Neural progenitor cell (in vitro differentiated cells): ENCODE measurements at regions not wholly inside any gene's neighbourhood (a gene's known extent, or its start where the extent isn't known, plus 50 kb on each side); places are given as distances from the start of the nearest gene placed in this dataset.

ENCODE experiments used
- DNase-seq: peaks from one replicate; pipeline ENCODE4 v3.0.0-alpha.2; 2016; ENCODE audit warnings: low spot score
- H2AFZ ChIP-seq: fragments of 200-600 bp; sonication (generic); replicated peaks from 2 replicates; pipeline ENCODE4 v1.6.1; 2016; ENCODE audit warnings: antibody characterized with exemption
- H3F3A ChIP-seq: fragments of 200-600 bp; sonication (generic); 2 replicates; pipeline ENCODE4 v1.6.1; 2016; ENCODE audit warnings: antibody characterized with exemption, low read depth
- H3K27ac ChIP-seq: fragments of 200-600 bp; sonication (generic); 2 replicates; pipeline ENCODE4 v1.5.1; 2016; ENCODE audit warnings: mild to moderate bottlenecking
- H3K27me3 ChIP-seq: fragments of 200-600 bp; sonication (generic); 2 replicates; pipeline ENCODE4 v1.6.1; 2016; ENCODE audit warnings: mild to moderate bottlenecking, moderate library complexity
- H3K36me3 ChIP-seq: fragments of 200-600 bp; sonication (generic); 2 replicates; pipeline ENCODE4 v1.5.1; 2016
- H3K4me1 ChIP-seq: fragments of 200-600 bp; sonication (generic); 2 replicates; pipeline ENCODE4 v1.6.1; 2016; ENCODE audit warnings: mixed run types
- H3K4me2 ChIP-seq: fragments of 200-600 bp; sonication (generic); 2 replicates; pipeline ENCODE4 v1.6.1; 2016
- H3K4me3 ChIP-seq: fragments of 200-600 bp; sonication (generic); 2 replicates; pipeline ENCODE4 v1.5.1; 2016
- H3K79me2 ChIP-seq: fragments of 200-600 bp; sonication (generic); 2 replicates; pipeline ENCODE4 v1.6.1; 2016; ENCODE audit warnings: low read depth
- H3K9ac ChIP-seq: fragments of 200-600 bp; sonication (generic); 2 replicates; pipeline ENCODE4 v1.6.1; 2016
- H3K9me3 ChIP-seq: fragments of 200-600 bp; sonication (generic); 2 replicates; pipeline ENCODE4 v1.5.1; 2016; ENCODE audit warnings: low read depth
- H4K20me1 ChIP-seq: fragments of 200-600 bp; sonication (generic); 2 replicates; pipeline ENCODE4 v1.6.1; 2016; ENCODE audit warnings: low read depth
- H3K27ac Mint-ChIP-seq: 3 replicates; pipeline ENCODE4 v1.8.0; 2021; ENCODE audit warnings: mixed read lengths
- H3K27me3 Mint-ChIP-seq: 2 replicates; pipeline ENCODE4 v1.8.0; 2022; ENCODE audit warnings: low read depth, mild to moderate bottlenecking, inconsistent platforms, moderate library complexity, mixed read lengths; ENCODE audit not compliant: insufficient read depth
- H3K36me3 Mint-ChIP-seq: 3 replicates; pipeline ENCODE4 v1.8.0; 2021; ENCODE audit warnings: mixed read lengths
- H3K4me1 Mint-ChIP-seq: 3 replicates; pipeline ENCODE4 v1.8.0; 2021; ENCODE audit warnings: mixed read lengths
- H3K4me3 Mint-ChIP-seq: 3 replicates; pipeline ENCODE4 v1.8.0; 2021; ENCODE audit warnings: mild to moderate bottlenecking, moderate library complexity, mixed read lengths
- H3K9me3 Mint-ChIP-seq: 3 replicates; pipeline ENCODE4 v1.8.0; 2020; ENCODE audit warnings: mixed read lengths
- CTCF ChIP-seq: fragments of 200-600 bp; sonication (generic); IDR thresholded peaks from 2 replicates; pipeline ENCODE4 v1.5.1; 2017; ENCODE audit warnings: antibody characterized with exemption, mild to moderate bottlenecking
- EZH2 ChIP-seq: fragments of 200-600 bp; sonication (generic); IDR thresholded peaks from 2 replicates; pipeline ENCODE4 v1.6.1; 2017; ENCODE audit warnings: antibody characterized with exemption, mild to moderate bottlenecking, moderate library complexity
- EZH2phosphoT487 ChIP-seq: fragments of 200-600 bp; sonication (generic); IDR thresholded peaks from 2 replicates; pipeline ENCODE4 v1.6.1; 2017; ENCODE audit warnings: antibody characterized with exemption

GRCh38 chr16:5333991-5334390 lies 236.4 kb upstream of the EEF2KMT start:
- peaks cover 14% of the 10 kb centered on the region for H3K9me3 Mint-ChIP-seq
- H4K20me1 ChIP-seq: no peaks in the 10 kb centered on the region
- H3K4me1 Mint-ChIP-seq: peaks cover 3% of the 10 kb centered on the region
- no peak overlapping the region for H3K27ac ChIP-seq
- H3K9me3 ChIP-seq: no peaks in the 10 kb centered on the region
- no peak overlapping the region for H2AFZ ChIP-seq
- H3F3A ChIP-seq: peaks cover 6% of the 10 kb centered on the region
- no peak overlapping the region for H3K4me2 ChIP-seq
- H3K79me2 ChIP-seq: no peaks in the 10 kb centered on the region
- TF ChIP-seq CTCF (no peak), EZH2phosphoT487 (no peak), EZH2 (no peak)
- no peak overlapping the region for H3K27ac Mint-ChIP-seq
- H3K27me3 Mint-ChIP-seq: peaks cover 7% of the 10 kb centered on the region
- no peaks in the 10 kb centered on the region for H3K36me3 ChIP-seq
- H3K9ac ChIP-seq: no peak overlapping the region
- no peak overlapping the region for H3K4me3 Mint-ChIP-seq
- no peak overlapping the region for H3K4me3 ChIP-seq
- no peaks in the 10 kb centered on the region for H3K36me3 Mint-ChIP-seq
- H3K27me3 ChIP-seq: no peaks in the 10 kb centered on the region
- DNase-seq: no peak
- peaks cover 10% of the 10 kb centered on the region for H3K4me1 ChIP-seq

- Histone ChIP-seq H2AFZ (no peak overlapping the region), H3K4me3 (no peak overlapping the region), H3K9ac (no peak overlapping the region), H3K36me3 (no peaks in the 10 kb centered on the region), H3K9me3 (no peaks in the 10 kb centered on the region), H3K4me2 (no peak overlapping the region), H3K27ac (no peak overlapping the region), H3F3A (peaks cover 6% of the 10 kb centered on the region), H4K20me1 (no peaks in the 10 kb centered on the region), H3K4me1 (peaks cover 10% of the 10 kb centered on the region), H3K79me2 (no peaks in the 10 kb centered on the region), H3K27me3 (no peaks in the 10 kb centered on the region)
- H3K27ac Mint-ChIP-seq: no peak overlapping the region
- H3K4me3 Mint-ChIP-seq: no peak overlapping the region
- peaks cover 7% of the 10 kb centered on the region for H3K27me3 Mint-ChIP-seq
- no peaks in the 10 kb centered on the region for H3K36me3 Mint-ChIP-seq
- H3K4me1 Mint-ChIP-seq: peaks cover 3% of the 10 kb centered on the region
- TF ChIP-seq EZH2 (no peak), EZH2phosphoT487 (no peak), CTCF (no peak)
- peaks cover 14% of the 10 kb centered on the region for H3K9me3 Mint-ChIP-seq
- no peak for DNase-seq
These were observed 235.5 kb upstream of the EEF2KMT start for GRCh38 chr16:5333126-5333525.

GRCh38 chr16:5330058-5330457 lies 232.5 kb upstream of the EEF2KMT start:
- Histone ChIP-seq H3K27ac (no peak overlapping the region), H4K20me1 (no peaks in the 10 kb centered on the region), H3K27me3 (no peaks in the 10 kb centered on the region), H2AFZ (no peak overlapping the region), H3K4me2 (no peak overlapping the region), H3K4me1 (no peaks in the 10 kb centered on the region), H3K4me3 (no peak overlapping the region), H3K79me2 (no peaks in the 10 kb centered on the region), H3K36me3 (no peaks in the 10 kb centered on the region), H3F3A (no peaks in the 10 kb centered on the region), H3K9ac (no peak overlapping the region), H3K9me3 (peaks cover 4% of the 10 kb centered on the region)
- Mint-ChIP-seq H3K27ac (no peak overlapping the region), H3K4me1 (peaks cover under 1% of the 10 kb centered on the region), H3K4me3 (no peak overlapping the region), H3K9me3 (peaks cover 9% of the 10 kb centered on the region), H3K27me3 (peaks cover 6% of the 10 kb centered on the region), H3K36me3 (no peaks in the 10 kb centered on the region)
- no peak for DNase-seq
- TF ChIP-seq CTCF (no peak), EZH2phosphoT487 (no peak), EZH2 (no peak)
